HG03565 (cell line): ENCODE measurements at regions not wholly inside any gene's neighbourhood (a gene's known extent, or its start where the extent isn't known, plus 50 kb on each side); places are given as distances from the start of the nearest gene placed in this dataset.

Source experiments
- ATAC-seq: cut with Tn5 transposase; IDR thresholded peaks from one replicate; pipeline ENCODE4 v1.9.1; 2021; ENCODE audit warnings: mild to moderate bottlenecking, moderate library complexity; ENCODE audit not compliant: unreplicated experiment

DNA sequence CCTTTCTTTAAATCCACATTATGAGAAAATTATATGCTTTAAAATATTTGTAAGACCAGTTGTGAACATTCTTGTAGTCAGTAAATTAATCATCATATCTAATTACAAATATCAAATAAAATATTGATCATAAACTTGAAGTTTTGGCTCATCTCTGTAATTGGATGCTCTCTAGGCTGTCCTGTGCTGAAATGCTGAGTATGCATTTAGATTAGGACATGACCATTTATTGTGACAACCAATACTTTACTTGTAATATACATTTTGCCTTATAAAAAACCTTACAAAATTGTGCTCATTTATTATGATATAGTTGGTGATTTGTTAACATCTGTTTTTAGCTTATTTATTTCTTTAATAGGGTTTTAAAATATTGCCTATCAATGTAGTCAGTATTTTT, 116.1 kb upstream of the DOCK10 start:
- no peak for ATAC-seq

DNA sequence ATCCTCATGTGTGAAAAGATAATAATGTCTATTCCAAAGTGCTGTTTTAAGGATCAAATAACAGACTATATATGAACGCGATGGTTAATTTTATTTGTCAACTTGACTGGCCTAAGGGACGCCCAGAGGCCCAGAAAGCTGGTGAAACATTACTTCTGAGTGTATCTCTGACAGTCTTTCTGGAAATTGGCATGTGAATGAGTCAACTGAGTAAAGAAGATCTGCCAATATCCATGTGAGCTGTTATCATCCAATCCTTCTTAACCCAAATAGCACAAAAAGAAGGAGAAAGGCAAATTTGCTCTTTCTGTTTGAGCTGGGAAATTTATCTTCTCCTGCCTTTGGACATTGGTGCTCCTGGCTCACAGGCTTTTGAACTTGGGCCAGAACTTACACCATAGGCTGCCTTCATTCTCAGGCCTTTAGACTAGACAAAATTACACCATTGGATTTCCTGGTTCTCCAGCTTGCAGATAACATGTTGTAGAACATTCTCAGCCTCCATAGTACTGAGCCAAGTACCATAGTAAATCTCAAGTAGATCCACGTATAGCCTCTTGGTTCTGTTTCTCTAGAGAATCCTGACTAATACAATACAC, 114.7 kb upstream of the DOCK10 start:
- ATAC-seq: no peak

DNA sequence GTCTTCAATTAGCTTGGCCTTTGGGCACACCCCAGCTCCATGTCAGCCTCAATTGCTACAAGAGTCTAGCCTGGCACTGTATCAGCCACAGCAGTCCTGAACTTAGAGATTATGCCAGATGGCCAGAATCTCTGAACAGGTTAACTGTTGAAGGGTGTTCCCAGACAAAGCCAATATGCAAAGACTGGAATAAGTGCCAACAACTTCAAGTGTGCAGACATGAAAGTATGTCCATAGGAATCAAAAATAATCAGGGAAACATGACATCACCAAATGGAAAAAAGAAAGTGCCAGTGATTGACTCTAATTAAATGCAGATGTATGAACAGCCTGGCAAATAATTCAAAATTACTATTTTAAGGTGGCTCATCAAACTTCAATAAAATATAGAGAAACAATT, 98.5 kb upstream of the DOCK10 start:
- no peak for ATAC-seq

DNA sequence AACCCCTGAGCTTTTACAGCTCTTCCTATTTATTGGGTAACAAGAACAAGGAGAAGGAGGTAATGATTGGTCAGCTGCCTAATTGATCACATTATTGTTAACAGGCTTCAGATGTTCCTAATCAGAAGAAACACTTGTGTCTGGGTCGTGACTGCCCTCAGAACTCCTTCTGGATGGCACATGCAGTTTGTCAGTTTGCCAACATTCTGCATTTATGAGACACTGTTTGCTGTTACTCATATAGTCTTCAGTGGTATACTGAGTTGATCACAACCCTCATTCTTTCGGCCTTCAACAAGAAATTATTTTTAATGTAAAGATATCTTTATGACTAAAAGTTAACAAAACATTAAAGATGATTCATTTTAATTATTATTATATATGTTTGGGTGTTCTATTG, 95.7 kb upstream of the DOCK10 start:
- no peak for ATAC-seq

DNA sequence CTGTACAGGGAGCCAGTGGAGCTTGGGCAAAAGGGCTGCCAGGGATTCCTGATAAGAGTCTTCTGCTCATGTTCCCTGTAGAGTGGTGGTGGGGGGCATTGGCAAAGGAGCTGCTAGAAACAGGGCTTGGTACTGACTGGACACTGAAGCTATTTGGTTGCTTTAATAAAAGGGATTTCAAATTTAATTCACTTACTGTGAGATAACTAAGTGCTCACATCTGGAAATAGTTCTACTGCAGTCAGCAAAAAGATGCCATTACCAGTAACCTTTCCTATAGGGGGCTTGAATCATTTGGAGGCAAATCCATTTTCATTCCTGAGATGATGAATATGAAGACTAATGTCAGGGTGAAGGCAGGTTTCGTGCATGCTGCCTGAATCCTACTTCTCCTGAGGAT, 94.3 kb upstream of the DOCK10 start:
- ATAC-seq: no peak

DNA sequence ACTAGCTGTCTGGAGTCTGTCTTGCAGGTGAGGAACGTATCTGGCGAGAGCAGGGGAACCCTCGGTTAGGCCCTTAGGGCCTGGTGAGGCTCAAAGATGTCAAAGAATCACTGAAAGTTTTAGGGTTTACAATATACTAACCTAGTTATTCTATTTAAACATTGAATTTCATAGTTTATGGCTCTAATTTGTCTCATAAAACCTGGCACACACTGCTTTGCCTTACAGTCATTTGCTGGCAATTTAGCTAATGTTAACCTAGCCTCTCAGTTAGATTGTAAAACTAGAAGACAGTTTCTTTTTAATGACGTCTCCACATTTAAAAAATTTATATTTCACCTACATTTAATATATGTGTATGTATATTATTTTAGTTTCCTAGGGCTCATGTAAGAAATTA, 89.6 kb upstream of the DOCK10 start:
- no peak for ATAC-seq

DNA sequence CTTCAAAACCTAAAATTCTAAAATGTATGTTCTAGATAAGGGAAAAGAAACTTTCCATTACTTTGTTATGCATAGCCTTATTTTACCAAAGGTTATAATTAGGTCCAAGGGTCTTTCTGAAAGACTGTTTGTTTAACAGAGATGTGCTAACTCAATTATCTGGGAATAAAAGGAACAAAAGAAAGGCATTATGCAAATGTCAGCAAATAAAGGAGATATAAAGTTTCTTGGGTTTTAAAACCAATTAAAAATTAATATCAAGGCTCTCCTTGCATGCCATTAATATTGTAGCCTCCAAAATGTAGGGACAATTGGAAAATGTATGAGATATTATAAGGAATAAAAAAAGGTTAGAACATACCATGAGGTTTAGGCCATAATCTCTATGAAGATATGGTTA, 87.8 kb upstream of the DOCK10 start:
- no peak for ATAC-seq

DNA sequence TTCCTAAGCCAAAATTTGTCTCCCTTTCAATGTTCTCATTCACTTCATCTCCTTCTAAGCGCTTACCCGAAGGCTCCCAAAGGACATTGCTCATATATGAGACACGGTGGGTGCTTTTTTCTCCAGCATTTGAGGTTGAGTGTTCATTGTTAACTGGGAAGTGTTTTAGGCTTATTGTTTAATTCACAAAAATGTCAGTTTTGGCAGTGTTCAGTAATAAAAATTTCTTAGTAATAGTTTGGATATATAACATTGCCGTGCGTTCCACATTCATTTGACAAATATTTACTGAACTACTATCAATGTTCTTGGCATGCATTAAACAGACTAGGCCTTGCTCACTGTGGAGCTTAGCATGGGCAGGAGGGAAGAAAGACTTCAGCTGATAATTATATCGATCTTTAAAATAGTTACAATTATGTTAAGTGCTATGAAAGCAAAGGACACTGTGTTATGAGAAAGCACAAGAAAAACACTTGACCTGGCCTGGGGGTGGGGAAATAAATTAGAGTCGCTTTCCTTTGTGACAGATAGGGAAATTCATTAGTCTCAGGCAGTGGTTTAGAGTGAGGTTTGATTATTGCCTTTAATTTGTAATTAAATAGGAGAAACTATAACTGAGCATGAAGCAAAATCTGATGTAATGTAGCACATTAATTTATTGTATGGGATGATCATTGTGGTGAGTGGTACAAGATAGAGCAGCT, 82.2 kb upstream of the DOCK10 start:
- no peak for ATAC-seq

DNA sequence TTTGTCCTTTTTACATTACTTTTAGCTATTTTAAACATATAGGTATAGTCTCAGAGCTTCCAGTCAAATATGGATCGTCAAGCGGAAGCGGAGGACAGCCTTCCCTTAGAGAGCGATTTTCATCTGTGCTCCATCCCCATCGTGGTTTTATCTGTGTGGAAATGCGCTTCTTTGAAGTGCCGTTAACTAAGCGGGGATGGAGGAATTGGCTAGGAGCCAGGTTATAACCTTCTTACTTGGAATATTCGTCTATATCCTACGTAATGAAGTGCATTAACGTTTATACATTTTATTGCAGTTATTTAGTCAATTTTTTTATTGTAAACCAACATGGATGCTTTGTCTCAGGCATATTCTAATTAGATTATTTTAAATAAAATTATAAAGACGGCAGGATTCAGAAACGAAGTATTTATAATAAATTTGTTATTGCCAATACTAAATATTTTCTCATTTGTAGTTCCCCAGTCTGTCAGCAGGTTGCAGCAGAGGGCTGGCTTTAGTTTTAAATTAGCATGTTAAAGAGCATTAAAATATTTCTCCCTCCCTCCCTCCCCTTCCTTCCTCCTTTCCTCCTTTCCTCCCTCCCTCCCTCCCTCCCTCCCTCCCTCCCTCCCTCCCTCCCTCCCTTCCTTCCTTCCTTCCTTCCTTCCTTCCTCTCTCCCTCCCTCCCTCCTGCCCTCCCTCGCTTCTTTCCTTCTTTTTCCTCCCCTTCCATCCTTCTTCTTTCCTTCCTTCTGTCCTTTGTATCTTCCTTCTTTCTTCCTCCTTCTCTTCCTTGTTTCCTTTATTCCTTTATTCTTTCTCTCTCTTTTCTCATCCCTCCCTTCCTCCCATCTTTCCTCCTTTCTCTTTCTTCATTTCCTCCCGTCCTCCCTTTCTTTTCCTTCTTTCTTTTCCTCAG, 80.6 kb upstream of the DOCK10 start:
- no peak for ATAC-seq

DNA sequence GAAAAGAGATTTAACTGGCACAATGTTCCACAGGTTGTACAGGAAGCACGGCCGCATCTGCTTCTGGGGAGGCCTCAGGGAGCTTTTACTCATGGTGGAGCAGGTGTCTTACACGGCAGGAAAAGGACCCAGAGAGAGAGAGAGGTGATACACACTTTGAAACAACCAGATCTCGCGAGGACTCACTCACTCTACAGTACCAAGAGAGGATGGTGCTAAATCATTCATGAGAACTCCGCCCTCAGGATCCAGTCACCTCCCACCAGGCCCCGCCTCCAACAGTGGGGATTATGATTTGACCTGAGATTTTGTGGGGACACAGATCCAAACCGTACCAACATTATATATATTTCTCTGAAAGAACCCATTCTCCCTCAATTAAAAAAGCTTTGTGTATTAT, 79.7 kb upstream of the DOCK10 start:
- no peak for ATAC-seq

DNA sequence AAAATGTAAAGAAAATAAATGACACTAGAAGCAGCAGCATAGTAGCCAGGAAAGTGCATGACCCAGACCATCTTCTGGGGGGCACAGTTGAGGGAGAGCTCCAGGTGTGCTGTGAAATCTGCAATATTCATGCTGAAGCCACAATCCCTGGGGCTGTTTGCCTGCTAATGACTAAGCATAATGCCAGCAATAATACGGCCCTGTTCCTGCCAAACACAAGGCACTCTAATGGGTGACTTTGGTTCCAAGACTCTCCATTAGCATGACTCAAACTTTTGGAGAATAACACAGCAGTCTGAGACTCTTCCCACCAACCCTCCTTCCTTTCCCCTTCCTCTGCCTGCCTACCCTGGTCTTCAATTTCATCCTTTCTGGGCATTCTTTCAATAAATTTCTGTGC, 77.9 kb upstream of the DOCK10 start:
- no peak for ATAC-seq

DNA sequence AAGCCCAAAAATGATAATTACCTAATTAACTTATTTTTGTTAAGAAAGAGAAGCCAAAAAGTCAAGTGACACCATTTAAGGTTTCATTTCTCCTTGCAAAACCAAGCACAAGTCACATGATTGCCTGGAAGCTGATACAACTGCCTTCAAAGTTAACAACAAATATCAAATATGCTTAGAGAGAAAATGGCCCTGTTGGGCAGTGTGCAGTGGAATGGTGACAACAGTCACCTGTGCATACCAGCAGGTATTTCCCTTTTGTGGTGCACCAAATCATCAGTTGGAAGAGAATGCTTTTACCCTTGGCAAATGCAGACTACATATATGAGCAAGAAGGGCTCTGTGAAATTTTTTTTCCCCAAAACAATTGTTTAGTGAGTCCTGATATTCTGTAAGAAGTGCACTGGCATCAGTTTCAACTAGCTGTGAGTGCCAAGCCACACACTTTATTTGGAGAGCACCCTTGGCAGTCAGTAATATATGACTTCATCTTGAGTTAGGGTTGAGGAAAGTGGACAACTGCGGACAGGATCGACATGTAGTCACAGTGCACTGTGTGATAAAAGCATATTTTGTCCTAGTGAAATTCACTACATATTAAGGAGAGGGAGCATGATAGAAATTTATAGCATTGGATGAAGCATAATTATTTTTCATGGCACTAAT, 74.9 kb upstream of the DOCK10 start:
- ATAC-seq: no peak

DNA sequence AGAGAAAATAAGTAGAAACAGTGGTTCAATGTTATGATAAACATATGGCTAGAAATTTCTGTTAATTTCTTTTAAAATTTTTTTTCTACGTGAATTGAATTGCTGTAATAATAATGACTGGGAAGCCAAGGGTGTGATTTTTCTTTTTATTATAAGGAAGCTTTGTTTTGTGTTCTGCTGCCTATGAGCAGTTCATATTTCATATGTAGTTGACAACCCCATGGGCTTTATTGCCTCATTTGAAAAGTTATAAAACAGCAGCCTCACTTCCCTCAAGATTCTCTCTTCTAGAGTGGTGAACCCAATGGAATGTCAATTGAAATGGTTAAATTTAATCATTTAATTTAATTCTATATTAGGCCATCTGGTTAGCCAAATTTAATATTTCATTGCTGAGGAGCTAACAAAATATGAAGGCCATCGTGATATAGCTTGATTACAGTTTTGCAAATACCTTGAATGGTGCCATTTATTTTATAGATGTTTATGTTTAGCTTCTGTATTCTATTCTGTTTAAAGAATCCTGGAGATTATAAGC, 72.6 kb upstream of the DOCK10 start:
- no peak for ATAC-seq

DNA sequence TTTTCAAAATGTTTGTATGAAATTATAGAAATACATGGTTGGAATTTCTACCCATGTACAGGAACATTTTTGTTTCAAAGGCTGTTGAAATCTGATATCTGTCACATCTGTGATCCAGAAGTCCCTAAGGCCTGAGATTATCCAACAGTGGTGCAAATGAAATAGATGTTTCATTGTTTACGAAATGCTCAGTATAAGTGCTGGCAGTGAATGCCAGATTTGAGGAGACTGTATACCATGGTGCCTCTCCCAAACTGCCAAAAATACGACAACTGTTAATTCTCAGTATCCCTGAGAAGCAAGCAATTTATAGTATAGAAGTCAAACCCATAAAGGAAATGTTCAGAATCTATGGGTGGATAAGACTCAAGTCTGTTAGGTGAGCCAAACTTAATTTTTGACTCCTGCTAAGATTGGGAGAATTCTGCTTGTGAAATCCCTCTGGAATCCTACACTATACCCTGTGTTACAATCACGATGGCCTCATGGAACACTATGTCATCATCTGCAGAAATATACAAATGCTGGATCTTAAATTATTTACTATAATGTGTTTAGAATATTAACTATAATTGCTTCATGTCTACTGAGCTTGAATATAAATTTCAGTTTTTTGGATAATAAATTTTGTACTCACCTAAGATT, 71.2 kb upstream of the DOCK10 start:
- ATAC-seq: no peak

DNA sequence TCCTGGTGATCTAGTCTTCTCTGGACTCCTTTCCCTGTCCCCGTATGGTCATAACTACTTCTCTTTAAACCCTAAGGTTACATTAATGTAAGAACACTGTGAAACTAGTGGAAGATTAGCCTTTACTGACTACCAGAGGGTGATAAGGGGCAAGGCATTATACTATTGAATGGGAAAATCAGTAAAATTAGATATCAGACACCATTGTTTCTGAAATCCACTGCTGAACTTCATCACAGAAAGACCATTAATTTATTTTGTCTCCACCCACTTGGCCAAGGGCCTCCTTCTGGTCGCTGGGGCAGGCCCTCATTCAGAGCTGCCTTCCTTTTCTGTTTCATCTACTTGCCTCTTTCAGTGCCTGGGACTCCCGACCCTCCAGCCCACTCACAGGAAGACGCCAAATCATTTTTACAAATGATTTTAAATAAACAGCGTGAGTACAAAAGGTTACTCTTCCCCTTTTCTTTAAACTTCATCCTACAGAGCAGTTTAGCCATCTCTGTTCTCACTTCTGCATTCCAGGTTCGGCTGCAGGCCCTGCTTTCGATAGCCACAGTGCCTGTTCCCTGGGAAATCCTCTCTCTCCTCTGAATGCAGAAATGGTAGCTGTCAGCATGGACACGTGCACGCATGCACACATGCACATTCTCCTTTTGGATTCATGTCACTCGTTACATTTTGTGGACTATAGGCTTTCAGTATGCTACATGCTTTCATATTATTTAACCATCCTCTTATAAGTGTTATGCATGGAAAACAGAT, 70.3 kb upstream of the DOCK10 start:
- ATAC-seq: peak; percentile 68

DNA sequence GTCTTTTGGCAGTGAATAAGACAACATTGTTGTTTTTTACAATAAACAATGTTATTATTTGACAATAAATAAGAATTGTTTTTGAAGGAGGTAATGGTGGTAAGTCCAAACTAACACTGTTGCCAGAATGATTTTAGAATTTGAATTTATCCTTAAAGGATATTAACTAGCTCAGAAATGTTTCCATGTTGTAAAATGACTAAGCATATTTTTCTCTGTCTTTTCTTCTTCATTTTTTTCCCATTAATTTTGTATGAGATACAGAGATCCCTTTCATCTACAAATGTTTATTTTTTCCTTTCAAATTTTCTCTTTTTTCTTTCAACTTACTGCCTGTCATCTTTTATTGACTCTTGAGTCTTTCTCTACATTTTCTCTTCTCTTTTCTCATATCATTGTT, 66.5 kb upstream of the DOCK10 start:
- no peak for ATAC-seq

DNA sequence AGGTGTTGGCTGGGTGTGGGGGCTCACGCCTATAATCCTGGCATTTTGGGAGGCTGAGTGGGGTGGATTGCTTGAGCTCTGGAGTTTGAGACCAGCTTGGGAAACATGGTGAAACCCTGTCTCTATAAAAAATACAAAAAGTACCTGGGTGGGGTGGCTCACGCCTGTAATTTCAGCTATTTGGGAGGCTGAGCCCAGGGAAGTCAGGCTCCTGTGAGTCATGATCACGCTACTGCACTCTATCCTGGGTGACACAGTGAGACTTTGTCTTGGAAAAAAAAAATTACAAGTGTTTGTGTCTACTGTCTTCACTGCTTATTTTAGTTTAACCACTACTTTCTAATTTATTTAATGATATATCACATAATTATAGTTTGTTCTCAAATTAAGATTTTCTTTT, 62.7 kb upstream of the DOCK10 start:
- ATAC-seq: no peak

DNA sequence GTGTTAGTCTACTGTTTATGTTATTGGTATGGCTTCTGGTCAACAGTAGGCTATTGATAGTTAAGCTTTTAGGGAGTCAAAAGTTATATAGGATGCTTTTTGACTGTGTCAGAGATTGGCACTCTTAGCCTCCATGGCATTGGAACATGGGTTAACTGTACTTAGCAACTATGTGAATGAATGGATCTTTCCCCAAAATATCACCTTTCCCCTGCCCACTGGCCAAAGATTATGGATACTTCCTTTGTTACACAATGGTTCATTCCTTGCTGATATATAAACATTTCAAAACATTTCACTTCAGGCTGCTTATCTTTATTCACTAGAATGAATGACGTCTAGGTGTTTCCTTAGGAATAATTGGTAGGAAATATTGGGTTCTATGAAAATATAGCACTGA, 62.1 kb upstream of the DOCK10 start:
- ATAC-seq: no peak

DNA sequence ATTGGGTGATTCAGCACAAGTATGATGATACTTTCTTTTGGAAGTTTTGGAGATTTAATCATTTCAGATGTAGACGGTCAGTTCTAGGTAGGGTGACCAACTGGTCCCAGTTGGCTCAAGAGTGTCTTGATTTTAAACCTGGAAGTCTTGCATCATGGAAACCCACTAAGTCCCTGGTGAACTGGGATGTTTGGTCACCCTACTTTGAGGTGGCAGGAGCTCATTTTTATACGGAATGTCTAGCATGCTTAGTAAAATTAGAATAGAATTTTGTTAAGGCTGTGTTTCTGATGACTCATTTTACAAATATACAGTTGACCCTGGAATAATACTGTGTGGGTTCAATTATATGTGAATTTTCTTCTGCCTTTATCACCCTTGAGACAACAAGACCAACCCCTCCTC, 61.5 kb upstream of the DOCK10 start:
- ATAC-seq: no peak

DNA sequence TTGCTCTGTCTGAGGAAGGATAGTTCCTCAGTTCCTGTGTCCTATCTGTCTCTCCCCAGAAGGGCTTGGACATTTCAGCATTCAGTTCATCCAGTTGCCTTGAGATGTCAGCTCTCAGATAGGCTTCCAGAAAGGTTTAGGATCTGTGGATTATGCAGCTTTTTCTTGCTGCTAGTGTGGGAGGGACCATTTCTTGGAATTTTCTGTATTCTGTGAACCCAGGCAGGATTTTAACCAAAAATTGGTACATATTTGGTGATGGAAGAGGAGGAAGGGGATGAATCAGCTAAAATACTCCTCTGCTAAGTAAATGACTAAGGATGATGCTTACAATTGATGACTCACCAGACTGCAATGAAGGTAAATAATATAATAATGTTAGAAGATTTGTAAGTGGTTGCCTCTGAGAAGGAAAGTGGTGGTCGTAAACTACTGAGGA, 58.6 kb upstream of the DOCK10 start:
- ATAC-seq: no peak
